ENCODE measurements at regions not wholly inside any gene's neighbourhood (a gene's known extent, or its start where the extent isn't known, plus 50 kb on each side); places are given as distances from the start of the nearest gene placed in this dataset.
"Not testable (repeated sequence)": the region's sequence is repeated elsewhere in the genome, so short reads cannot be mapped to it uniquely, and the experiment has no call there.

- DNase-seq = no peak
Observed at GRCh38 chr14:37650356-37651037, 55.1 kb downstream of the TTC6 start.

- no peak for DNase-seq
Observed at GRCh38 chr14:37652042-37652441, 56.6 kb downstream of the TTC6 start.

- no peak for DNase-seq
Observed at GRCh38 chr14:37655418-37655817, 60.0 kb downstream of the TTC6 start.

DNA sequence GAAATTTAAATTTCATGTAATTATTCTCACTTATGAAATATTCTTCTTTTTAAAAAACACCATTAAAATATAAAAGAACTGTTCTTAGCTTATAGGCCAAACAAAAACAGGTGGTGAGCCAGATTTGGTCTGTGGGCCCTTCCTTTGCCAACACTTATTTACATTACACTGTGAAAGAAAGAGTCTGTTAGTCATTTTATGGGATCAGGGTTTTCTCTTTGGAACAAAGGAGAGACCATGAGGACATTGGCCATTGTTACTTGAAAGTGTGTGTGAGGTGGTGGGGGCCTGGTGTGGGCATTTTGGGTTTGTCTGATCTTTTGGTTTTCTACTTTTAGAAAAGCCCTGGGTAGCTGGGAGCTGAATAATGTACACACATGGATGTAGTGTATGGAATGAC, 62.7 kb downstream of the TTC6 start:
- DNase-seq = no peak

DNA sequence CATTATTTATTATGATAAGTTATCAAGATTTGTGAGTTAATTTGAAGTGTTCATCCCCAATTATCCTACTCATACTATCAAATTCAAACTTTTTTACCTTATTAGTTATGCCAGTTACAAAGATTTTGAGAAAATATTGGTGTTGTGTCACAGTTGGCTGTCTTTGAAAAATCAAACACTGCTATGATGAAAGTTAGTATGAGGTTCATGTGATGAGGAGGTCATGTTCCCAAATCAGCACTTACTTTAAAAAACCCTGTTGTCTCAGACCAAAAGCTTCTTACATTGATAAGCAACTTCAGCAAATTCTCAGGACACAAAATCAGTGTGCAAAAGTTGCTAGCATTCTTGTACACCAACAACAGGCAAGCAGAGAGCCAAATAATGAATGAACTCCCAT, 68.1 kb downstream of the TTC6 start:
- DNase-seq = no peak

- DNase-seq = no peak
Observed at GRCh38 chr14:37665479-37665878, 70.0 kb downstream of the TTC6 start.

- no peak for DNase-seq
Observed at GRCh38 chr14:37665951-37666350, 70.5 kb downstream of the TTC6 start.

- DNase-seq = no peak
Observed at GRCh38 chr14:37668646-37669045, 73.2 kb downstream of the TTC6 start.

- peak in 1 of 2 experiments; percentile 19 for DNase-seq
Observed at GRCh38 chr14:37669242-37669641, 73.8 kb downstream of the TTC6 start.

DNA sequence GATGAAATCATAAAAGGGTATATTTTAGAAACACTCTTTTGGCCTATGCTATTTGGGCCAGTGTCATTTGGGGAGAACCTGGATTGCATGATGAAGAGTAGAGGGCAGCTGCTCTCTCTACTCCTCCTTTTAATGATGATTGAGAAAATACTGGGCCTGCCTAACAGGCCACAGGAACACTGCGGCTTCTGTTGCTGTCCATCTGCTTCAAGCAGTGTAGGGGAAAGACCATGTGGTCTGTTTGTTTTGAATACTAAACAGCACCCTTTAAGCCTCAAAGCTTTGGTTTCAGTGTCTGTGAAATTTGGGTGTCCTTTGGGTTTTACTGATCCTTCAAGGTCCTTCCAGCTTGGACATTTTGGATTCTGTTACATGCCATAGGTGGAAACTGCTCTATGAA, 78.0 kb downstream of the TTC6 start:
- no peak for DNase-seq

DNA sequence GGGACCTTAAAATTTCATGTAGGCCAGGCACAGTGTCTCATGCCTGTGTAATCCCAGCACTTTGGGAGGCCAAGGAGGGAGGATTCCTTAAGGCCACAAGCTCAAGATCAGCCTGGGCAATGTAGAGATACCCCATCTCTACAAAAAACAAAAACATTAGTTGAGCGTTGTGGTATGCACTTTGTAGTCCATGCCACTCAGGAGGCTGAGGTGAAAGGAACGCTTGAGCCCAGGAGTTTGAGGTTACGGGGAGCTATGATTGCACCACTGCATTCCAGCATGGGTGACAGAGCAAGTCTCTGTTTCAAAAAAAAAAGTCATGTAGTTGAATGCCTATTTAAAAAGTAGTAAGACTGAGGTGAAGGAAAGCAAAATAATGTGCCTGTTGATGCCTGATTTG, 83.5 kb downstream of the TTC6 start:
- no peak for DNase-seq

GRCh38 chr14:37681486-37681885, 86.1 kb downstream of the TTC6 start:
- DNase-seq = no peak

- DNase-seq = not testable (repeated sequence)
Observed at GRCh38 chr14:37692680-37693079, 97.3 kb downstream of the TTC6 start.

DNA sequence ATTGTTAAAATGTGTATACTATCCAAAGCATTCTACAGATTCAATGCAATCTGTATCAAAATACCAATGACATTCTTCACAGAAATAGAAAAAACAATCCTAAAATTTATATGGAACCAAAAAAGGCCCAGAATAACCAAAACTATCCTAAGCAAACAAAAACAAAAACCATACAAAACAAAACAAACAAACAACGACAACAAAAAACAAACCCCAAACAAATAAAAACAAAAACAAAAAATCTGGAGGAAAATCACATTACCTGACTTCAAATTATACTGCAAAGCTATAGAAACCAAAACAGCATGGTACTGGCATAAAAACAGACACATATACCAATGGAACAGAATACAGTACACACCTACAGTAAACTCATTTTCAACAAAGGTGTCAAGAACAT, 98.0 kb downstream of the TTC6 start:
- DNase-seq = not testable (repeated sequence)

GRCh38 chr14:37695866-37696265, 100.4 kb downstream of the TTC6 start:
- DNase-seq = no peak

DNA sequence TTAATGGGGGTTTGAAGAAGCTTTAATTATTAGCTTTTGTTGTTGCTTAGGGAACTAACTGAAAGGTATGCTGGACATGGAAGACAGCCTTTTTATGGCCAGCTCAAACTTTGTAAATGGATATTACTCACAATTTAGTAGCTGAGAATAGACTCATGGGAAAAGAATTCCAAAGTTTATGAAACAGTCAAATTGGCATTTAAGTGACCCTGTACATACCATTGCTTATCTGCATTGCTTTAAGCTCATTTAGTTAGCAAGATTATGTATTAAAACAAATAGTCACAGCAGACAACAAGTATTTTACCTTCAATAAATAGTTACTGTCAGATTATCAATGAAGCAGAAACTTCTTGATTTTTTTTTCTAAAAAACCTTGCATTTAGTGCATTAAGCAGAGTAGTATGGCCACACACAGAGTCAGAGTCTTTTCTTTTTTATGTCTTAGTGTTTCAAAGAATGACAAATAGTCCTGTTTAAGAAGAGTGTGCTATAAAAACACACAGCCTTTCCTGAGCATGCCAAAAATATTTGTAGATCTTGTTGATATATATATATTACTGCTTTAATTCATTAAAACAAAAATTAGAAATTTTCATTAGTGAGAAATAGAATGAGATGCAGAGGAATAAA, 102.2 kb downstream of the TTC6 start:
- no peak for DNase-seq

DNA sequence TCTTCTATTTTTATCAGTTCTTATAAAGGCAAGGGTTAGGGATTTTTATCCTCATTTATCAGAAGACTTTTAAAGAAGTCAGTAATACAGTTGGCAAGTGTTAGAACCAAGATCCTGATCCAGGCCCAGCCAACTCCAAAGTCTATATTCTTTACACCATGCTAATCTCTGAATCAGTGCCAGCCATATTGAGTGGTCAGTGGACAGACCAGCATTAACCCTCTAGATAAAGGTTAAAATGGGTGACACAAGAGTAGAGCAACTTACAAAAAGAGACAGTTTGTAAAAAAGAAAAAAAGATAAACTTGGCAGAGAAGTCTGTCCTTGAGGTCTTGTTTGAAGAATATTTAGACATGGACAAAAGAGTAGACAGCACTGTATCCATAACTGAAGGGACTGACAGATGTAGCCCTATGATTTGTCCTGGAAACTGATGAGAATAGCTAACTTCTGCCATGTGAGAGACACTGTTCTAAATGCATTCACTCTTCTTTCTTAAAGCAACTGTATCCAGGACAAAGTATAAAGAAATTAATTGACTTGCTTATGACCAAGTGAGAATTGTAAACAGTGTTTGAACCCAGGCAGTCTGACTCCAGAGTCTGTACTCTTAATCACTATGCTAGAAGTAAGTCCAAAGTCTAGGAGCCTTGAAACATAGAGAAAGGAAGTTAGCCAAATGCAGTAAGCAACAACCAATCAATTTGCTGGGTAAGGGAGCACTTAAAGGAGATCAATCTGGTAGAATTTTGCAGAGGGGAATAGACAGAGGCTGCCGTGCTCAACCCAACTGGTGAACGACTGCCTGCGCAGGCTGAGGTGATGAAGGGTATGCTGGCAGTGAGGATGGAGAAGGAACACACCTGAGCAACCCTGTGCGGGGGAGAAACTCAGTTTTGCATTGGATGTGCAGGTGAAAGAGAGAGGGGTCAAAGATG, 103.7 kb downstream of the TTC6 start:
- DNase-seq = no peak

DNA sequence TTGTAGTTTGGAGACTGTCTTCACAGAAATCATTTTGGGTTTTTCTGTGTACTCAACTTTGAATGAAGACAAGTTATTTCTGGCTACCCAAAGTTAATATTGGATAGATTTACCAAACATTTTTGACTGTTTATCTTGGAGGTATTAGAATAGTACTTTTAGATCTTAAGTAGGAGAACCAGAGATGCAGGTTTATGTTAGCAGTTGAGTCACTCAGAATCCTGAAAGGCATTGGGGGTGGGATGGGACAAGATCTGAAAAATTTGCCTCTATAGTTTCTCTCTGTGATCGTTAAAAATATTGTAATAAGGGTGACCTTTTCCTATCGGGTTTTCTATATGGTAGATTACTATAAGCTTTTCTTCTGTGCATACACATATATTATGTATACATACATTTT, 112.3 kb downstream of the TTC6 start:
- DNase-seq = no peak

GRCh38 chr14:37708481-37708880, 113.1 kb downstream of the TTC6 start:
- no peak for DNase-seq

DNA sequence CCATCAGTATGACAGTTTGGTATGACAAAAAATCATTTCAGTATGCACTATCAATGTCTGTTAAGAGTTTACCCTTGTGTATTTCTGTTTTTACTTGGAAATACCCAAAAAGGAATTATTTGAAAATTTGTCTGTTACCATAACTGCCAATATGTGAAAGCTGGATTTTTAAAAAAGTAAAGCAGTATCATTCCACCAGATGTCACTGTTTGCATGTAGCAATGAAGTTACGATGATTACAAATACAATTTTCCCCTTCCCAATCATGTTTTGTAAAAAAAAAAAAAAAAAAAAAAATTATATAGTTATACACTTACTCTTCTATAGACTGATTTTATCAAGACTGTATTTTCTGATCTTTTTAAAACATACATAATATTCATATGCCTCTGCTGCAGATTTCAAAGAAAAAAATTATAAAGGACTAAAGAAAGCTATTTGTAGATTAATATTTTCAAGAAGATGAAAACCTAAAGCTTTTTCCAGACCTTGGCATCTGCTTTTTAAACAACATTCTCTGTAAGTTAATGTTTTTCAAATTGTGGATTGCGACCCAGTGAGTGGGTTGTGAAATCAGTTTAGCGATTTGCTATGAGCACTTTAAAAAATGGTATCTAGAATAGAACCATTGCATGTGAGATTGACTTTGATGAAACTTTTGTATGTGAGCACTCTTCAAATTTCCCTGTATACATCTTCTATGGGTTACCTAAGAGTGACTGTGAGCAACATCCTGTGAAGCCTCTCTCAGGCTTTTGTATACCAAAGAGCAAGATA, 114.2 kb downstream of the TTC6 start:
- DNase-seq = peak in 1 of 2 experiments; percentile 44

DNA sequence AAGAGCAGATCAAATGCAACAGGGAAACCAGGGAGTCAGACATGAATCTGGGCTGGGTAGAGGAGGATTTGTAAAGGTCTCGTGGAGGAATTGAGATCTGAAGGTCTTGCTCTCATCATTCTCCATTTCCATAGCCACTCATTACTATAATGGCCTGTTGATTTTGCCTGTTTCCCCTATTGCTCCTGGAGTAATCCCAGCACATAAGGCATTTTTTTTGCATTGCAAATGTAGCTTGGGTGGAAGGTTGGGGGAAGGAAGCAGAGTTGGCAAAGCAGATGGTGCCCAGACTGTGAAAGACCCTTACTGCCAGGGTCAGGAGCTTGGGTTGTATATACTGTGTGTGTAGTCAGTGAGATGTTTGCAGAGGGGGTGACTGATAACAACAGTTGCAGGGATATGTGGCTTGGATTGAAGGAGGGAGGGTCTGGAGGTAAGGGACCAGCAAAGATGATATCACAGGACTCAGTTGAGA, 116.0 kb downstream of the TTC6 start:
- no peak for DNase-seq

GRCh38 chr14:37711831-37712475, 116.5 kb downstream of the TTC6 start:
- no peak for DNase-seq

Data from Kasumi-1 (cell line).